H9 (cell line): ENCODE measurements at regions not wholly inside any gene's neighbourhood (a gene's known extent, or its start where the extent isn't known, plus 50 kb on each side); places are given as distances from the start of the nearest gene placed in this dataset.

Source experiments
- DNase-seq: peaks from one replicate; pipeline ENCODE4 v3.0.0-alpha.2; 2017
- H2AFZ ChIP-seq: one replicate; pipeline ENCODE4 v1.6.1; 2013; ENCODE audit warnings: mild to moderate bottlenecking, low read length, control low read depth, moderate library complexity
- H2AK5ac ChIP-seq: 2 replicates; pipeline ENCODE4 v1.6.1; 2013; ENCODE audit warnings: low read length, control low read depth, mixed read lengths; ENCODE audit not compliant: insufficient read length
- H2BK120ac ChIP-seq: one replicate; pipeline ENCODE4 v1.6.1; 2013; ENCODE audit warnings: low read depth, mild to moderate bottlenecking, low read length, control low read depth, inconsistent platforms; ENCODE audit not compliant: poor library complexity, severe bottlenecking
- H2BK12ac ChIP-seq: 2 replicates; pipeline ENCODE4 v1.6.1; 2013; ENCODE audit warnings: low read length, control low read depth, mixed read lengths, low read depth; ENCODE audit not compliant: insufficient read length
- H2BK15ac ChIP-seq: 2 replicates; pipeline ENCODE4 v1.6.1; 2013; ENCODE audit warnings: low read depth, low read length, control low read depth
- H2BK20ac ChIP-seq: one replicate; pipeline ENCODE4 v1.6.1; 2013; ENCODE audit warnings: low read depth, mild to moderate bottlenecking, low read length, control low read depth, inconsistent platforms; ENCODE audit not compliant: poor library complexity, severe bottlenecking
- H2BK5ac ChIP-seq: 2 replicates; pipeline ENCODE4 v1.6.1; 2013; ENCODE audit warnings: low read length, control low read depth, mixed read lengths; ENCODE audit not compliant: insufficient read length
- H3K14ac ChIP-seq: 2 replicates; pipeline ENCODE4 v1.6.1; 2013; ENCODE audit warnings: low read length, control low read depth; ENCODE audit not compliant: insufficient read depth
- H3K18ac ChIP-seq: 2 replicates; pipeline ENCODE4 v1.6.1; 2013; ENCODE audit warnings: low read depth, mild to moderate bottlenecking, mixed read lengths, low read length, control low read depth; ENCODE audit not compliant: insufficient read length
- H3K23ac ChIP-seq: 2 replicates; pipeline ENCODE4 v1.6.1; 2013; ENCODE audit warnings: low read length, control low read depth, mixed read lengths, low read depth; ENCODE audit not compliant: insufficient read length
- H3K23me2 ChIP-seq: 2 replicates; pipeline ENCODE4 v1.6.1; 2013; ENCODE audit warnings: low read depth, mild to moderate bottlenecking, mixed read lengths, low read length, control low read depth; ENCODE audit not compliant: insufficient read length, poor library complexity, severe bottlenecking
- H3K27ac ChIP-seq: 2 replicates; pipeline ENCODE4 v1.5.1; 2013; ENCODE audit warnings: low read length, control low read depth, mixed read lengths, low read depth; ENCODE audit not compliant: insufficient read length
- H3K27me3 ChIP-seq: 2 replicates; pipeline ENCODE4 v1.6.1; 2013; ENCODE audit warnings: low read length, control low read depth, inconsistent platforms; ENCODE audit not compliant: insufficient read depth
- H3K4ac ChIP-seq: 2 replicates; pipeline ENCODE4 v1.6.1; 2013; ENCODE audit warnings: low read depth, mild to moderate bottlenecking, control low read depth, inconsistent platforms, low read length, moderate library complexity
- H3K4me1 ChIP-seq: 2 replicates; pipeline ENCODE4 v1.6.1; 2013; ENCODE audit warnings: low read length, control low read depth, inconsistent platforms; ENCODE audit not compliant: insufficient read depth
- H3K4me2 ChIP-seq: 2 replicates; pipeline ENCODE4 v1.6.1; 2013; ENCODE audit warnings: low read length, control low read depth, mixed read lengths; ENCODE audit not compliant: insufficient read length, insufficient read depth
- H3K56ac ChIP-seq: 2 replicates; pipeline ENCODE4 v1.6.1; 2013; ENCODE audit warnings: low read depth, mild to moderate bottlenecking, mixed read lengths, low read length, control low read depth; ENCODE audit not compliant: insufficient read length
- H3K79me1 ChIP-seq: 2 replicates; pipeline ENCODE4 v1.6.1; 2013; ENCODE audit warnings: low read depth, mild to moderate bottlenecking, moderate library complexity, low read length, control low read depth, inconsistent platforms; ENCODE audit not compliant: insufficient read depth, poor library complexity, severe bottlenecking
- H3K79me2 ChIP-seq: 2 replicates; pipeline ENCODE4 v1.6.1; 2013; ENCODE audit warnings: low read length, control low read depth, inconsistent platforms; ENCODE audit not compliant: insufficient read depth
- H3K9ac ChIP-seq: 2 replicates; pipeline ENCODE4 v1.6.1; 2013; ENCODE audit warnings: low read length, control low read depth, mixed read lengths; ENCODE audit not compliant: insufficient read length; ENCODE audit errors: extremely low read depth
- H3K9me3 ChIP-seq: one replicate; pipeline ENCODE4 v1.6.1; 2013; ENCODE audit warnings: low read depth, low read length, inconsistent platforms; ENCODE audit not compliant: control insufficient read depth
- H3T11ph ChIP-seq: one replicate; pipeline ENCODE4 v1.6.1; 2013; ENCODE audit warnings: mild to moderate bottlenecking, low read length, control low read depth, inconsistent platforms
- H4K20me1 ChIP-seq: one replicate; pipeline ENCODE4 v1.6.1; 2013; ENCODE audit not compliant: control insufficient read depth, insufficient read length, insufficient read depth
- H4K5ac ChIP-seq: 2 replicates; pipeline ENCODE4 v1.6.1; 2013; ENCODE audit warnings: low read depth, mild to moderate bottlenecking, mixed read lengths, low read length, control low read depth; ENCODE audit not compliant: insufficient read length
- H4K8ac ChIP-seq: replicated peaks from 2 replicates; pipeline ENCODE4 v1.6.1; 2013; ENCODE audit warnings: low read length, control low read depth, mixed read lengths, low read depth; ENCODE audit not compliant: insufficient read length
- H4K91ac ChIP-seq: 2 replicates; pipeline ENCODE4 v1.6.1; 2013; ENCODE audit warnings: low read depth, mild to moderate bottlenecking, moderate library complexity, mixed read lengths, low read length, control low read depth; ENCODE audit not compliant: insufficient read length
- H3K27ac Mint-ChIP-seq, 3 experiments: 2 replicates in 2 of 3; 3 replicates in 1 of 3; pipeline ENCODE4 v1.8.0; 2020 to 2021; ENCODE audit warnings: mixed read lengths in 3 of 3, mild to moderate bottlenecking in 1 of 3, moderate library complexity in 1 of 3
- H3K27me3 Mint-ChIP-seq: 2 replicates; pipeline ENCODE4 v1.8.0; 2021; ENCODE audit warnings: low read depth, mild to moderate bottlenecking, moderate library complexity, mixed read lengths
- H3K36me3 Mint-ChIP-seq, 3 experiments: 2 replicates in 2 of 3; 3 replicates in 1 of 3; pipeline ENCODE4 v1.8.0; 2020 to 2021; ENCODE audit warnings: low read depth in 3 of 3, mixed read lengths in 3 of 3; ENCODE audit not compliant: insufficient read depth in 1 of 3
- H3K4me1 Mint-ChIP-seq, 2 experiments: 2 replicates each; pipeline ENCODE4 v1.8.0; 2020; ENCODE audit warnings: mixed read lengths in 2 of 2
- H3K4me3 Mint-ChIP-seq, 2 experiments: 2 replicates in 1 of 2; 3 replicates in 1 of 2; pipeline ENCODE4 v1.8.0; 2020 to 2021; ENCODE audit warnings: mild to moderate bottlenecking in 2 of 2, mixed read lengths in 2 of 2, moderate library complexity in 1 of 2
- H3K9me3 Mint-ChIP-seq, 2 experiments: 2 replicates in 1 of 2; 3 replicates in 1 of 2; pipeline ENCODE4 v1.8.0; 2020; ENCODE audit warnings: mild to moderate bottlenecking in 2 of 2, mixed read lengths in 2 of 2, moderate library complexity in 1 of 2
- CTCF ChIP-seq: fragments of 200-600 bp; sonication (generic); conservative IDR thresholded peaks from 3 replicates; pipeline ENCODE4 v1.8.0; 2021; ENCODE audit warnings: antibody characterized with exemption, mild to moderate bottlenecking
- WGBS: extraction: QIAGEN DNeasy Blood & Tissue Kit; methylation state at CpG from one replicate; pipeline ENCODE4 v1.1.7; 2013; ENCODE audit warnings: missing lambda C conversion rate, low lambda C conversion rate, mixed read lengths; ENCODE audit not compliant: insufficient read length; ENCODE audit errors: extremely low coverage; 5-methylcytosine and 5-hydroxymethylcytosine counted together

DNA sequence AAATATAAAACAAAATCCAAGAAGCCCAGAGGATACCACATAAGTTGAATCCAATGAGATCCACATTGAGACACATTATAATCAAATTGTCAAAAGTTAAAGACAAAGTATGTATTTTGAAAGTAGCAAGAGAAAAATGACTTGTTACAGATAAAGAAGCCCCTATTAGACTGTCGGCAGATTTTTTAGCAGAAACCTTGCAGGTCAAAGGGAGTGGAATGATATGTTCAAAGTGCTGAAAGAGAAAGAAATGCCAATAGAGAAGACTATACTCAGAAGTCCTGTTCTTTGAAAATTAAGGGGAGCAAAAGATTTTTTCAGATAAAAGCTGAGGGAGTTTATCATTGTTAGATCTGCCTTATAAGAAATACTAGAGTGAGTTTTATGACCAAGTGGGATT, 148.9 kb upstream of the EPHA5 start:
- Histone ChIP-seq H3K14ac (no peak overlapping the region), H2BK120ac (no peak overlapping the region), H3K18ac (no peak overlapping the region), H4K5ac (no peak overlapping the region), H2BK12ac (no peak overlapping the region), H4K91ac (no peak overlapping the region), H3K23ac (no peak overlapping the region), H4K8ac (no peak overlapping the region), H2AK5ac (no peak overlapping the region), H3K79me2 (no peaks in the 10 kb centered on the region), H3K4me1 (no peaks in the 10 kb centered on the region), H3K27me3 (no peaks in the 10 kb centered on the region), H3K27ac (no peak overlapping the region), H3K9ac (no peak overlapping the region), H3K4ac (no peak overlapping the region), H3K4me2 (no peak overlapping the region), H2BK5ac (no peak overlapping the region), H4K20me1 (no peaks in the 10 kb centered on the region), H3K79me1 (no peaks in the 10 kb centered on the region), H3T11ph (no peak overlapping the region), H2BK15ac (no peak overlapping the region), H2AFZ (no peak overlapping the region), H3K23me2 (no peaks in the 10 kb centered on the region), H2BK20ac (no peak overlapping the region), H3K56ac (no peak overlapping the region), H3K9me3 (no peaks in the 10 kb centered on the region)
- peaks cover 10 to 24% (median 10%) of the 10 kb centered on the region in 3 experiments for H3K36me3 Mint-ChIP-seq
- H3K4me3 Mint-ChIP-seq = no peak overlapping the region
- H3K9me3 Mint-ChIP-seq = peaks cover 17 to 19% of the 10 kb centered on the region in 2 experiments
- no peak for DNase-seq
- H3K27me3 Mint-ChIP-seq = no peaks in the 10 kb centered on the region
- H3K27ac Mint-ChIP-seq = no peak overlapping the region
- WGBS = no CpG with 5 or more reads among the region's 1 CpG
- peaks cover 6 to 8% of the 10 kb centered on the region in 2 experiments for H3K4me1 Mint-ChIP-seq
- TF ChIP-seq CTCF = no peak
